ENCODE measurements at regions not wholly inside any gene's neighbourhood (a gene's known extent, or its start where the extent isn't known, plus 50 kb on each side); places are given as distances from the start of the nearest gene placed in this dataset.

DNA sequence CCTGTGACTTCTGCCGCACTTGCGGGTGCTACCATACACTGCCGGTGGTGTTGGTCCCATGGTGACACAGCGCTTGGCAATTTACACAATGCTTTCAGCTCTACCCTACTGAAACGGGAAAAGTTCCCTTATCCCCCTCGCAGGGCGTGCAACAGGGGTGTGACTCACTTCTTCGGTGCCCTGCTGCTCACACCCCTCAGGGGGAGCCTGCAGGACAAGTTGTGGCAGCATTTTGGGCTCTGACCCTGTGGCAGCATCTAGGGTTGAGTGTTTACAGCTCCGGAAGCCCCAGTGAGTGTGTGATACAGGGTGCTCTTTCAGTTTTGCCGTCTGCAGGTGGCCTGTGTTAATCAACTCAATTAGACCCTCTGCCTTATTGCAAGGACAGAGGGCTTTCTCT is 324.7 kb upstream of the RGMA start:
- no peak overlapping the region; the same call in 1 of the 2 replicates for H4K8ac ChIP-seq (ENCODE audit: extremely low read depth, insufficient read depth, low read length)
- H3K27me3 ChIP-seq (replicated peaks in 1 of 4; ENCODE audit: control insufficient read depth in 3 of 4, extremely low read depth in 1 of 4, insufficient read depth in 3 of 4, low read length in 3 of 4): no peaks in the 10 kb centered on the region
- CTCF ChIA-PET (ENCODE audit: partially characterized antibody): interaction anchor here (0.8 kb wide), 1 partner anchor 95 kb away, joined by 3 read pairs; no protein-coding TSS in a partner anchor
- no peak overlapping the region for H2BK12ac ChIP-seq (ENCODE audit: low read depth, low read length)
- no peak overlapping the region for H4K5ac ChIP-seq (ENCODE audit: insufficient read length, low read depth, low read length)
- H3K79me2 ChIP-seq (ENCODE audit: control insufficient read depth in 1 of 2, insufficient read depth in 2 of 2, low read length in 2 of 2): no peaks in the 10 kb centered on the region
- H3K9ac ChIP-seq (replicated peaks in 1 of 4; ENCODE audit: extremely low read depth in 1 of 4, low read depth in 3 of 4, low read length in 3 of 4): no peak overlapping the region
- no peak overlapping the region for H2AK5ac ChIP-seq (ENCODE audit: low read depth, low read length)
- H3K4me1 ChIP-seq (replicated peaks in 1 of 4; ENCODE audit: control insufficient read depth in 3 of 4, insufficient read depth in 4 of 4, low read length in 3 of 4): no peaks in the 10 kb centered on the region; a peak in 1 of 7 replicates
- peak overlapping the region; percentile 51 for H4K91ac ChIP-seq (replicated peaks; ENCODE audit: insufficient read length, low read length)
- H2BK15ac ChIP-seq (ENCODE audit: low read length): no peak overlapping the region
- no peak overlapping the region for H3K14ac ChIP-seq (ENCODE audit: insufficient read length)
- no peak for FAIRE-seq
- H3K23ac ChIP-seq (ENCODE audit: insufficient read length): no peak overlapping the region
- DNase-seq (ENCODE audit: low read depth in 1 of 2, low spot score in 2 of 2): no peak
- no peak overlapping the region for H2BK120ac ChIP-seq (replicated peaks; ENCODE audit: low read depth, low read length)
- no peak overlapping the region for H3K56ac ChIP-seq (replicated peaks; ENCODE audit: insufficient read length, low read depth, low read length)
- 83% methylated on average over 10 of the region's 10 CpGs; no CpG with 5 or more reads in 1 of the 2 experiments for WGBS, 2 experiments (ENCODE audit: extremely low coverage in 1 of 2, insufficient coverage in 1 of 2, insufficient read length in 1 of 2, insufficient replicate concordance in 2 of 2, low coverage in 1 of 2, low lambda C conversion rate in 2 of 2, missing lambda C conversion rate in 1 of 2)
- H3K79me1 ChIP-seq (ENCODE audit: low read depth, low read length): no peaks in the 10 kb centered on the region
- H2AFZ ChIP-seq (ENCODE audit: low read length): no peak overlapping the region
- no peaks in the 10 kb centered on the region for H4K20me1 ChIP-seq (replicated peaks in 1 of 2; ENCODE audit: control insufficient read depth in 1 of 2, insufficient read depth in 2 of 2, low read length in 2 of 2)
- POLR2A ChIA-PET (ENCODE audit: partially characterized antibody): no interaction called here
- H3K4me2 ChIP-seq (ENCODE audit: insufficient read depth in 1 of 2, low read depth in 2 of 2, low read length in 2 of 2): no peak overlapping the region
- H3K4ac ChIP-seq (replicated peaks; ENCODE audit: insufficient read length, low read depth, low read length): no peak overlapping the region
- no peaks in the 10 kb centered on the region for H3K9me3 ChIP-seq (ENCODE audit: insufficient read depth in 2 of 2, low read depth in 1 of 2, low read length in 1 of 2)
- H2BK5ac ChIP-seq (ENCODE audit: low read depth, low read length): no peak overlapping the region
- no peaks in the 10 kb centered on the region for H3K36me3 ChIP-seq (ENCODE audit: control insufficient read depth in 2 of 4, insufficient read depth in 4 of 4, low read length in 3 of 4)
- 0 out of 2 replicates have a peak, but pooled peaks cover 3% of the 10 kb centered on the region for H3K23me2 ChIP-seq (ENCODE audit: low read depth, low read length)
- H3K18ac ChIP-seq (ENCODE audit: extremely low read depth, low read length): no peak overlapping the region
- no peak overlapping the region for H2BK20ac ChIP-seq (ENCODE audit: low read length)
- no peak overlapping the region for H3K27ac ChIP-seq (ENCODE audit: low read depth, low read length)
- H3K4me3 ChIP-seq (ENCODE audit: extremely low read depth in 1 of 4, insufficient read depth in 2 of 4, low read depth in 3 of 4, low read length in 4 of 4): no peak overlapping the region
- TF ChIP-seq EP300 (IDR thresholded peaks at IDR 0.05; ENCODE audit: borderline replicate concordance in 1 of 2, low read depth in 2 of 2, low read length in 2 of 2) (no peak), SIRT6 (IDR thresholded peaks at IDR 0.05; ENCODE audit: low read length) (no peak), SP4 (IDR thresholded peaks at IDR 0.05; ENCODE audit: low read length) (no peak), TAF1 (IDR thresholded peaks at IDR 0.05; ENCODE audit: low read depth, low read length) (no peak), MAFK (IDR thresholded peaks at IDR 0.05; ENCODE audit: low read depth, low read length) (no peak), CREB1 (IDR thresholded peaks at IDR 0.05) (no peak), CEBPB (IDR thresholded peaks at IDR 0.05; ENCODE audit: low read depth, low read length) (no peak), KDM4A (IDR thresholded peaks at IDR 0.05; ENCODE audit: low read depth, low read length, severe bottlenecking) (no peak), FOSL1 (IDR thresholded peaks at IDR 0.05; ENCODE audit: insufficient read depth, low read depth, low read length) (no peak)
- TF ChIP-seq, protein P1, sequence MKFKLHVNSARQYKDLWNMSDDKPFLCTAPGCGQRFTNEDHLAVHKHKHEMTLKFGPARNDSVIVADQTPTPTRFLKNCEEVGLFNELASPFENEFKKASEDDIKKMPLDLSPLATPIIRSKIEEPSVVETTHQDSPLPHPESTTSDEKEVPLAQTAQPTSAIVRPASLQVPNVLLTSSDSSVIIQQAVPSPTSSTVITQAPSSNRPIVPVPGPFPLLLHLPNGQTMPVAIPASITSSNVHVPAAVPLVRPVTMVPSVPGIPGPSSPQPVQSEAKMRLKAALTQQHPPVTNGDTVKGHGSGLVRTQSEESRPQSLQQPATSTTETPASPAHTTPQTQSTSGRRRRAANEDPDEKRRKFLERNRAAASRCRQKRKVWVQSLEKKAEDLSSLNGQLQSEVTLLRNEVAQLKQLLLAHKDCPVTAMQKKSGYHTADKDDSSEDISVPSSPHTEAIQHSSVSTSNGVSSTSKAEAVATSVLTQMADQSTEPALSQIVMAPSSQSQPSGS (IDR thresholded peaks at IDR 0.05; ENCODE audit: low read length): no peak
- TF ChIP-seq, protein P2, sequence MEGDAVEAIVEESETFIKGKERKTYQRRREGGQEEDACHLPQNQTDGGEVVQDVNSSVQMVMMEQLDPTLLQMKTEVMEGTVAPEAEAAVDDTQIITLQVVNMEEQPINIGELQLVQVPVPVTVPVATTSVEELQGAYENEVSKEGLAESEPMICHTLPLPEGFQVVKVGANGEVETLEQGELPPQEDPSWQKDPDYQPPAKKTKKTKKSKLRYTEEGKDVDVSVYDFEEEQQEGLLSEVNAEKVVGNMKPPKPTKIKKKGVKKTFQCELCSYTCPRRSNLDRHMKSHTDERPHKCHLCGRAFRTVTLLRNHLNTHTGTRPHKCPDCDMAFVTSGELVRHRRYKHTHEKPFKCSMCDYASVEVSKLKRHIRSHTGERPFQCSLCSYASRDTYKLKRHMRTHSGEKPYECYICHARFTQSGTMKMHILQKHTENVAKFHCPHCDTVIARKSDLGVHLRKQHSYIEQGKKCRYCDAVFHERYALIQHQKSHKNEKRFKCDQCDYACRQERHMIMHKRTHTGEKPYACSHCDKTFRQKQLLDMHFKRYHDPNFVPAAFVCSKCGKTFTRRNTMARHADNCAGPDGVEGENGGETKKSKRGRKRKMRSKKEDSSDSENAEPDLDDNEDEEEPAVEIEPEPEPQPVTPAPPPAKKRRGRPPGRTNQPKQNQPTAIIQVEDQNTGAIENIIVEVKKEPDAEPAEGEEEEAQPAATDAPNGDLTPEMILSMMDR (IDR thresholded peaks at IDR 0.05; ENCODE audit: control extremely low read depth in 1 of 3, insufficient read depth in 1 of 3, low read depth in 1 of 3, low read length in 3 of 3): no peak

Measured in H1 (cell line).